GM13976 (cell line): ENCODE measurements at regions not wholly inside any gene's neighbourhood (a gene's known extent, or its start where the extent isn't known, plus 50 kb on each side); places are given as distances from the start of the nearest gene placed in this dataset.

Experiments used
- DNase-seq: peaks from one replicate; pipeline ENCODE4 v3.0.0; 2012; ENCODE audit warnings: low spot score
- in situ Hi-C: fragments of 300-500 bp; cut with MboI; formaldehyde crosslinking; loops from one replicate; pipeline ENCODE4 v1.12.0; 2022; ENCODE audit warnings: low sequenced_read_pairs, mixed read lengths, inconsistent platforms; ENCODE audit not compliant: unreplicated experiment
- TF ChIP-seq, protein P1 (sequence below): IDR thresholded peaks from 2 replicates; pipeline ENCODE4 v1.5.1; 2012; ENCODE audit warnings: borderline replicate concordance, mild to moderate bottlenecking; ENCODE audit not compliant: insufficient read depth; ENCODE audit errors: extremely low read depth, missing control alignments, control extremely low read depth

DNA sequence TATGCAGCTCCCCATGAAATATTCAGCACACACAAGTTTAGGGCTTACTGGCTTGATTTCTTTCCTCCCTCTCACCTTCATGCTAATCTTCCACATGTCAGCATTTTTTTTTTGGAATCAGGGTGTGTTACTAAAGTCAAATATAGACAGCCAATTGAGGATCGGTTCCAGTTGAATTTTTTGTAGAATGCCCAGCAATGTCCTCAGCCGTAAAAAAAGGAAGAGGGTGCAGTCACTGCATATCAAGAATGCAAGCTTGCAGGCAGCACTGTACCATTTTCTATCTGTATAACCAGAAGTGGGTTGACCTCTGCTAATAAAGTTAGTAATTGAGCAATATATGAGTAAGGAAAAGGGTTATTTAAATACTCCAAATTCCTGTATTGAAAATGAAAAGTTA is 51.4 kb upstream of the CHMP2B start:
- DNase-seq = no peak
- in situ Hi-C loops = no loop called here
- TF ChIP-seq, protein P1, sequence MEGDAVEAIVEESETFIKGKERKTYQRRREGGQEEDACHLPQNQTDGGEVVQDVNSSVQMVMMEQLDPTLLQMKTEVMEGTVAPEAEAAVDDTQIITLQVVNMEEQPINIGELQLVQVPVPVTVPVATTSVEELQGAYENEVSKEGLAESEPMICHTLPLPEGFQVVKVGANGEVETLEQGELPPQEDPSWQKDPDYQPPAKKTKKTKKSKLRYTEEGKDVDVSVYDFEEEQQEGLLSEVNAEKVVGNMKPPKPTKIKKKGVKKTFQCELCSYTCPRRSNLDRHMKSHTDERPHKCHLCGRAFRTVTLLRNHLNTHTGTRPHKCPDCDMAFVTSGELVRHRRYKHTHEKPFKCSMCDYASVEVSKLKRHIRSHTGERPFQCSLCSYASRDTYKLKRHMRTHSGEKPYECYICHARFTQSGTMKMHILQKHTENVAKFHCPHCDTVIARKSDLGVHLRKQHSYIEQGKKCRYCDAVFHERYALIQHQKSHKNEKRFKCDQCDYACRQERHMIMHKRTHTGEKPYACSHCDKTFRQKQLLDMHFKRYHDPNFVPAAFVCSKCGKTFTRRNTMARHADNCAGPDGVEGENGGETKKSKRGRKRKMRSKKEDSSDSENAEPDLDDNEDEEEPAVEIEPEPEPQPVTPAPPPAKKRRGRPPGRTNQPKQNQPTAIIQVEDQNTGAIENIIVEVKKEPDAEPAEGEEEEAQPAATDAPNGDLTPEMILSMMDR = no peak

DNA sequence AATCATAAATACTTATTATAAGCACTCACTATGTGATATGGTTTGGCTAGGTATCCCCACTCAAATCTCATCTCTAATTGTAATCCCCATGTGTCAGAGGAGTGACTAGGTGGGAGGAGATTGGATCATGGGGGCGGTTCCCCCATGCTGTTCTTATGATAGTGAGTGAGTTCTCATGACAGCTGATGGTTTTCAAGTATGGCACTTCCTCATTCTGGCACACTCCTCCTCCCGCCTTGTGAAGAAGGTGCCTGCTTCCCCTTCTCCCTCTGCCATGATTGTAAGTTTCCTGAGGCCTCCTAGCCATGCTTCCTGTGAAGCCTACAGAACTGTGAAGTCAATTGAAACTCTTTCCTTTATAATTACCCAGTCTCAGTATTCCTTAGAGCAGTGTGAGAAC is 53.3 kb upstream of the CHMP2B start:
- in situ Hi-C loops = no loop called here
- no peak for DNase-seq
- TF ChIP-seq, protein P1 = no peak

DNA sequence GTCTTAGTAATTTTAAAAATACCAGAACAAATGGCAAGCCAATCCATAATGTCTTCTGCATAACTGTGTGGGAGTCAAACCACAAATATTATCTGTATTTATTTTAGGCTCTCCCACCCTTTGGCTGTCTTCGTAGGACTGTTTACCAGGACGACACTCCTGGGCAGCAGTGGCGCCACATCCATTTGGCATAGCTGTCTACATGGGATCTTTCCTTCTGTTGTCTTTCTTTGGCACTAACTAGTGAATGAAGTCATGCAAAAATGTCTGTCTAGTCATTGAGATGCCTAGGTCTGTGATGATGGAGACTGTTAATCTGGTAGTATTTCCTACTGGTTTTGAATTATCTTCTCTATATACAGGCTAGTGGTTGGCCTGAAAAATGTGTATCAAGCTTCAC is 54.0 kb upstream of the CHMP2B start:
- in situ Hi-C loops = no loop called here
- TF ChIP-seq, protein P1 = no peak

DNA sequence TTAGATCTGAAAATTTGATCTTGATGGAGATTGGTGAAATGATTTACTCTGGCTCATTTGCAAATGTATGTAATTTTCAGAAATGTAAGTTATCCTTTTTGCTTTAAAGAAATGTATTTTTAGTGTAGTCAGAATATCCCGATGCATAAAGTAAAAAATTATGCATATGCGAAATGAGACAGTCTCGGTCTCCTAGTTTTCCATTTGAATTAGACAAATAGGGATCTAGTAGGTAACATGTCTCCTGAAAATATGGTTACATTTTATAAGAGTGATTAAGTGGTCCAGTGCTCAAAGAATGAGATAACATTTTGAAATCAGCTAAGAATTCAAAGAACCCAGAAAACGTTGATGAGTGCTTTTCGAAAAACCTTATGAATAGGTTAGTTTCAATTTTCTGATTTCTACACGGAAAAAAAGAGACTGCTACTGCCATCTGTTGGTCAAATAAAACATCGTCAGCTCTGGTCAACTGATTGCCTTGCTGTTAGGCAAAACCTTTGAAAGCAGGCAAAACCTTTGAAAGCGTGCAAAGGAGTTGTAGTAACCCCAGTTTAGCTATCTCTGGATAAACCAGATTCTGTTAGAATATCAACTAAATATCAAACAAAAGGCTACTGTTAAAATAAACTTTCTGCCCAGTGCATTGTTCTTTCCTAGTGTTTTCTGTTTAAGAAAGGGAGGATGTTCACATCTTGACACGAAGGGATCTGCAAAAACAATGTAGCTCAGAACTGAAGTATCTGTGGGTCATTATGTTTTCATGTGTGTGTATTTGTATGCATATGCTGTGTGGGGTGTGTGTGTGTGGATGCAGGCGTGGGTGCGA is 59.3 kb upstream of the CHMP2B start:
- TF ChIP-seq, protein P1 = peak; percentile 47
- DNase-seq = peak; percentile 10
- in situ Hi-C loops = no loop called here

More for the DNA sequence above, 54.0 kb upstream of the CHMP2B start:
- no peak for DNase-seq

DNA sequence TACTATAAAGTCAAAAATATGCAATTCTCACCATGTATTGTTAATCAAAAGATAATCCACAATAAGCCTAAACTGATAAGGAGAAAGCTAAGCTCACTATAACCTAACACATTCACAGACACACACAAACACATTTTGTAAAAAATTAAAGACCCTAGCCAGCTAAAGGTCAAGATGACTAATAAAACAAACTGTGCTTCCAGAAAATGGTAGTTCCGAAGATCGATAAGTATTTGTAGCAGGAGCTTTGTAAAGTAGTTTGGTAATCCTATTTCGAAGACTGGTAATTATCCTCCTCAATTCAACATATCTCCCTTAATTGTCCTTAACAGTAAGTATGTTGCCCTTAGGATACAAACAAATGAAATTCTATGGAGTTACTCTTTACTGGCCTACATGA is 62.9 kb upstream of the CHMP2B start:
- in situ Hi-C loops = no loop called here
- no peak for DNase-seq
- TF ChIP-seq, protein P1 = no peak

DNA sequence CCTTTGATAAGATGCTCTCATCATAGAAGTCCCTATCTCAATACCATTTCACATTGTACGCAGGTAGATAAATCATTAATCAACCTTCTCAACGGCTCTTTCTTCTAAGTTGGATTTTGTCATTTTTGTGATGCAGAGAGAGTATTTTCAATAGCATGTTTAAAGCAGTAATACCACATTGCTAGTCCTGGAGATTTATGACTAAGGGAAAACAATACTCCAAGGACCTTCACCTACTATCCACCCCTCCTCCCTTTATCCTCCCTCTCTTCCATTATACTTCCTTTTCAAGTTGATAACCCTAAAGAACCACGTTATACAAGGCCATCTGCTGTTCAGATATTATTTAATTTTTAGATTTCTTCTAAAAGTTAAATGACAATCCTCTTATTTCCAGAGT is 65.3 kb upstream of the CHMP2B start:
- DNase-seq = no peak

More for the DNA sequence above, 65.3 kb upstream of the CHMP2B start:
- TF ChIP-seq, protein P1 = no peak
- in situ Hi-C loops = no loop called here
